HEK293 (cell line): ENCODE measurements at regions not wholly inside any gene's neighbourhood (a gene's known extent, or its start where the extent isn't known, plus 50 kb on each side); places are given as distances from the start of the nearest gene placed in this dataset.

Source experiments
- SP2 ChIP-seq: fragments of 450-650 bp; formaldehyde crosslinking; IDR thresholded peaks from 2 replicates; pipeline ENCODE4 v1.5.1; 2016; ENCODE audit warnings: missing biosample characterization, missing genetic modification characterization
- YY1 ChIP-seq: fragments of 450-650 bp; formaldehyde crosslinking; IDR thresholded peaks from 2 replicates; pipeline ENCODE4 v1.5.1; 2018; ENCODE audit warnings: missing biosample characterization, missing genetic modification characterization
- ZNF202 ChIP-seq: fragments of 450-650 bp; formaldehyde crosslinking; IDR thresholded peaks from 2 replicates; pipeline ENCODE4 v1.5.1; 2016; ENCODE audit warnings: missing biosample characterization, missing genetic modification characterization, borderline replicate concordance
- ZNF621 ChIP-seq: fragments of 450-650 bp; formaldehyde crosslinking; IDR thresholded peaks from 2 replicates; pipeline ENCODE4 v1.5.1; 2017; ENCODE audit warnings: missing biosample characterization, missing genetic modification characterization
- ZNF837 ChIP-seq: fragments of 450-650 bp; formaldehyde crosslinking; IDR thresholded peaks from 2 replicates; pipeline ENCODE4 v1.5.1; 2016; ENCODE audit warnings: missing biosample characterization, missing genetic modification characterization
- TF ChIP-seq, protein P1 (sequence below): fragments of 450-650 bp; formaldehyde crosslinking; IDR thresholded peaks from 2 replicates; pipeline ENCODE4 v1.5.1; 2016; ENCODE audit warnings: missing biosample characterization, missing genetic modification characterization
- TF ChIP-seq, protein P2 (sequence below): fragments of 450-650 bp; IDR thresholded peaks from 2 replicates; pipeline ENCODE4 v1.5.1; 2018; ENCODE audit warnings: missing biosample characterization, missing genetic modification characterization
- TF ChIP-seq, protein P3 (sequence below): fragments of 450-650 bp; formaldehyde crosslinking; IDR thresholded peaks from 2 replicates; pipeline ENCODE4 v1.5.1; 2016; ENCODE audit warnings: missing biosample characterization, missing genetic modification characterization, borderline replicate concordance
- TF ChIP-seq, protein P4 (sequence below): fragments of 450-650 bp; formaldehyde crosslinking; IDR thresholded peaks from 2 replicates; pipeline ENCODE4 v1.5.1; 2016; ENCODE audit warnings: missing biosample characterization, missing genetic modification characterization, low read depth
- TF ChIP-seq, protein P5 (sequence below): fragments of 450-650 bp; formaldehyde crosslinking; IDR thresholded peaks from 2 replicates; pipeline ENCODE4 v1.5.1; 2016; ENCODE audit warnings: missing biosample characterization, missing genetic modification characterization, low read depth

DNA sequence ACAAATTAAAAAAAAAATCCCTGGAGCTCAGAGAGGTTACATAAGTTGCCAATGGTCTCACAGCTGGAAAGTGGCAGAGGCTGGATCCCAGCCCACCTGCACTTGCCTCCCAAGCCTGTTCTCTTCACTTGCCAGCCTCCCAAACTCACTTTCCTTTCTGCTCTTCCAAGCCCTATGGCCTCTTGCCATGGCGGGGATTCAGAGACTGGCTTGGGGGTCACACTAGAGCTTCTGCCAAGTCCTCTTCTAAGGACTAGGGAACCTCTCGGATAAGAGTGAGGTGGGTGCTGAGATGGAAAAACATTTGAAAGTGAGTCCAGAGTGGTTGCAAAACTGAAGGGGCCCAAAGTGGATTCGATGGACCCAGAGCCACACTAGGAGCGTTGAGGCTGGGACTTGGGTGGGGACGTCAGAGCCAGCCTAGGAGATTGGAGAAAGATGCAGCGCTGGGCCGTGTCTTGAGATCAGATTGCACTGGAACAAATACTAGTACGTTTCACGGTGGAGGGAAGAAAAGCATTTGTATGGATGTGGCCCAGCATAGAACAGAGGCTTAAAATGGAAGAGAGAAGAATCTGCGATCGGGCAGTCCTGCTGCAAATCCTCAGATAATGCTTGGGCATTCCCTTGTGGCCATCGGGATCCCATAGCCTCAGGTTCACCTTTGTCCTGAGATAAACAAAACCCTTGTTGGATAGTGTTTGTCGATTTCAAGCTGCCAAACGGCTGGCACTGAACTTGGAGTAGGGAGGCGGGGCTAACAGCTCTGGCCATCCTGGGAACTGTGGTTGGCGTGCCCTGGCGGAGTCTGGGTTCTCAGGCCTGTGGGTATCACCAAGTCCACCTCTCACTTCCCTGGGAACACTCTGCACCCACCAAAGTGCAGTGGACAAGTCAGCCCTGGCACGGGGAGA is 84.8 kb downstream of the ING1 start:
- TF ChIP-seq, protein P1, sequence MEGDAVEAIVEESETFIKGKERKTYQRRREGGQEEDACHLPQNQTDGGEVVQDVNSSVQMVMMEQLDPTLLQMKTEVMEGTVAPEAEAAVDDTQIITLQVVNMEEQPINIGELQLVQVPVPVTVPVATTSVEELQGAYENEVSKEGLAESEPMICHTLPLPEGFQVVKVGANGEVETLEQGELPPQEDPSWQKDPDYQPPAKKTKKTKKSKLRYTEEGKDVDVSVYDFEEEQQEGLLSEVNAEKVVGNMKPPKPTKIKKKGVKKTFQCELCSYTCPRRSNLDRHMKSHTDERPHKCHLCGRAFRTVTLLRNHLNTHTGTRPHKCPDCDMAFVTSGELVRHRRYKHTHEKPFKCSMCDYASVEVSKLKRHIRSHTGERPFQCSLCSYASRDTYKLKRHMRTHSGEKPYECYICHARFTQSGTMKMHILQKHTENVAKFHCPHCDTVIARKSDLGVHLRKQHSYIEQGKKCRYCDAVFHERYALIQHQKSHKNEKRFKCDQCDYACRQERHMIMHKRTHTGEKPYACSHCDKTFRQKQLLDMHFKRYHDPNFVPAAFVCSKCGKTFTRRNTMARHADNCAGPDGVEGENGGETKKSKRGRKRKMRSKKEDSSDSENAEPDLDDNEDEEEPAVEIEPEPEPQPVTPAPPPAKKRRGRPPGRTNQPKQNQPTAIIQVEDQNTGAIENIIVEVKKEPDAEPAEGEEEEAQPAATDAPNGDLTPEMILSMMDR (tag by site-specific recombination): no peak
- TF ChIP-seq, protein P2, sequence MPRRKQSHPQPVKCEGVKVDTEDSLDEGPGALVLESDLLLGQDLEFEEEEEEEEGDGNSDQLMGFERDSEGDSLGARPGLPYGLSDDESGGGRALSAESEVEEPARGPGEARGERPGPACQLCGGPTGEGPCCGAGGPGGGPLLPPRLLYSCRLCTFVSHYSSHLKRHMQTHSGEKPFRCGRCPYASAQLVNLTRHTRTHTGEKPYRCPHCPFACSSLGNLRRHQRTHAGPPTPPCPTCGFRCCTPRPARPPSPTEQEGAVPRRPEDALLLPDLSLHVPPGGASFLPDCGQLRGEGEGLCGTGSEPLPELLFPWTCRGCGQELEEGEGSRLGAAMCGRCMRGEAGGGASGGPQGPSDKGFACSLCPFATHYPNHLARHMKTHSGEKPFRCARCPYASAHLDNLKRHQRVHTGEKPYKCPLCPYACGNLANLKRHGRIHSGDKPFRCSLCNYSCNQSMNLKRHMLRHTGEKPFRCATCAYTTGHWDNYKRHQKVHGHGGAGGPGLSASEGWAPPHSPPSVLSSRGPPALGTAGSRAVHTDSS (tag by site-specific recombination): no peak
- TF ChIP-seq SP2 (tag by site-specific recombination) (no peak), ZNF202 (tag by site-specific recombination) (no peak), ZNF621 (tag by site-specific recombination) (no peak), YY1 (tag by site-specific recombination) (no peak), ZNF837 (tag by site-specific recombination) (no peak)
- TF ChIP-seq, protein P3, sequence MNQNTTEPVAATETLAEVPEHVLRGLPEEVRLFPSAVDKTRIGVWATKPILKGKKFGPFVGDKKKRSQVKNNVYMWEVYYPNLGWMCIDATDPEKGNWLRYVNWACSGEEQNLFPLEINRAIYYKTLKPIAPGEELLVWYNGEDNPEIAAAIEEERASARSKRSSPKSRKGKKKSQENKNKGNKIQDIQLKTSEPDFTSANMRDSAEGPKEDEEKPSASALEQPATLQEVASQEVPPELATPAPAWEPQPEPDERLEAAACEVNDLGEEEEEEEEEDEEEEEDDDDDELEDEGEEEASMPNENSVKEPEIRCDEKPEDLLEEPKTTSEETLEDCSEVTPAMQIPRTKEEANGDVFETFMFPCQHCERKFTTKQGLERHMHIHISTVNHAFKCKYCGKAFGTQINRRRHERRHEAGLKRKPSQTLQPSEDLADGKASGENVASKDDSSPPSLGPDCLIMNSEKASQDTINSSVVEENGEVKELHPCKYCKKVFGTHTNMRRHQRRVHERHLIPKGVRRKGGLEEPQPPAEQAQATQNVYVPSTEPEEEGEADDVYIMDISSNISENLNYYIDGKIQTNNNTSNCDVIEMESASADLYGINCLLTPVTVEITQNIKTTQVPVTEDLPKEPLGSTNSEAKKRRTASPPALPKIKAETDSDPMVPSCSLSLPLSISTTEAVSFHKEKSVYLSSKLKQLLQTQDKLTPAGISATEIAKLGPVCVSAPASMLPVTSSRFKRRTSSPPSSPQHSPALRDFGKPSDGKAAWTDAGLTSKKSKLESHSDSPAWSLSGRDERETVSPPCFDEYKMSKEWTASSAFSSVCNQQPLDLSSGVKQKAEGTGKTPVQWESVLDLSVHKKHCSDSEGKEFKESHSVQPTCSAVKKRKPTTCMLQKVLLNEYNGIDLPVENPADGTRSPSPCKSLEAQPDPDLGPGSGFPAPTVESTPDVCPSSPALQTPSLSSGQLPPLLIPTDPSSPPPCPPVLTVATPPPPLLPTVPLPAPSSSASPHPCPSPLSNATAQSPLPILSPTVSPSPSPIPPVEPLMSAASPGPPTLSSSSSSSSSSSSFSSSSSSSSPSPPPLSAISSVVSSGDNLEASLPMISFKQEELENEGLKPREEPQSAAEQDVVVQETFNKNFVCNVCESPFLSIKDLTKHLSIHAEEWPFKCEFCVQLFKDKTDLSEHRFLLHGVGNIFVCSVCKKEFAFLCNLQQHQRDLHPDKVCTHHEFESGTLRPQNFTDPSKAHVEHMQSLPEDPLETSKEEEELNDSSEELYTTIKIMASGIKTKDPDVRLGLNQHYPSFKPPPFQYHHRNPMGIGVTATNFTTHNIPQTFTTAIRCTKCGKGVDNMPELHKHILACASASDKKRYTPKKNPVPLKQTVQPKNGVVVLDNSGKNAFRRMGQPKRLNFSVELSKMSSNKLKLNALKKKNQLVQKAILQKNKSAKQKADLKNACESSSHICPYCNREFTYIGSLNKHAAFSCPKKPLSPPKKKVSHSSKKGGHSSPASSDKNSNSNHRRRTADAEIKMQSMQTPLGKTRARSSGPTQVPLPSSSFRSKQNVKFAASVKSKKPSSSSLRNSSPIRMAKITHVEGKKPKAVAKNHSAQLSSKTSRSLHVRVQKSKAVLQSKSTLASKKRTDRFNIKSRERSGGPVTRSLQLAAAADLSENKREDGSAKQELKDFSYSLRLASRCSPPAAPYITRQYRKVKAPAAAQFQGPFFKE (tag by site-specific recombination): no peak
- TF ChIP-seq, protein P4, sequence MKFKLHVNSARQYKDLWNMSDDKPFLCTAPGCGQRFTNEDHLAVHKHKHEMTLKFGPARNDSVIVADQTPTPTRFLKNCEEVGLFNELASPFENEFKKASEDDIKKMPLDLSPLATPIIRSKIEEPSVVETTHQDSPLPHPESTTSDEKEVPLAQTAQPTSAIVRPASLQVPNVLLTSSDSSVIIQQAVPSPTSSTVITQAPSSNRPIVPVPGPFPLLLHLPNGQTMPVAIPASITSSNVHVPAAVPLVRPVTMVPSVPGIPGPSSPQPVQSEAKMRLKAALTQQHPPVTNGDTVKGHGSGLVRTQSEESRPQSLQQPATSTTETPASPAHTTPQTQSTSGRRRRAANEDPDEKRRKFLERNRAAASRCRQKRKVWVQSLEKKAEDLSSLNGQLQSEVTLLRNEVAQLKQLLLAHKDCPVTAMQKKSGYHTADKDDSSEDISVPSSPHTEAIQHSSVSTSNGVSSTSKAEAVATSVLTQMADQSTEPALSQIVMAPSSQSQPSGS (tag by site-specific recombination): no peak
- TF ChIP-seq, protein P5, sequence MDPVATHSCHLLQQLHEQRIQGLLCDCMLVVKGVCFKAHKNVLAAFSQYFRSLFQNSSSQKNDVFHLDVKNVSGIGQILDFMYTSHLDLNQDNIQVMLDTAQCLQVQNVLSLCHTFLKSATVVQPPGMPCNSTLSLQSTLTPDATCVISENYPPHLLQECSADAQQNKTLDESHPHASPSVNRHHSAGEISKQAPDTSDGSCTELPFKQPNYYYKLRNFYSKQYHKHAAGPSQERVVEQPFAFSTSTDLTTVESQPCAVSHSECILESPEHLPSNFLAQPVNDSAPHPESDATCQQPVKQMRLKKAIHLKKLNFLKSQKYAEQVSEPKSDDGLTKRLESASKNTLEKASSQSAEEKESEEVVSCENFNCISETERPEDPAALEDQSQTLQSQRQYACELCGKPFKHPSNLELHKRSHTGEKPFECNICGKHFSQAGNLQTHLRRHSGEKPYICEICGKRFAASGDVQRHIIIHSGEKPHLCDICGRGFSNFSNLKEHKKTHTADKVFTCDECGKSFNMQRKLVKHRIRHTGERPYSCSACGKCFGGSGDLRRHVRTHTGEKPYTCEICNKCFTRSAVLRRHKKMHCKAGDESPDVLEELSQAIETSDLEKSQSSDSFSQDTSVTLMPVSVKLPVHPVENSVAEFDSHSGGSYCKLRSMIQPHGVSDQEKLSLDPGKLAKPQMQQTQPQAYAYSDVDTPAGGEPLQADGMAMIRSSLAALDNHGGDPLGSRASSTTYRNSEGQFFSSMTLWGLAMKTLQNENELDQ (tag by site-specific recombination): no peak
